Fibroblast of pulmonary artery (primary cell): ENCODE measurements at regions not wholly inside any gene's neighbourhood (a gene's known extent, or its start where the extent isn't known, plus 50 kb on each side); places are given as distances from the start of the nearest gene placed in this dataset.

ENCODE experiments used
- DNase-seq: peaks from one replicate; pipeline ENCODE4 v3.0.0-alpha.2; 2010; ENCODE audit warnings: low read depth
- H3K4me3 ChIP-seq: replicated peaks from 2 replicates; pipeline ENCODE4 v1.5.1; 2011; ENCODE audit warnings: low read depth, mild to moderate bottlenecking, control low read depth, low read length, moderate library complexity
- CTCF ChIP-seq: IDR thresholded peaks from 2 replicates; pipeline ENCODE4 v1.5.1; 2011; ENCODE audit warnings: mild to moderate bottlenecking, control low read depth, low read length, inconsistent platforms; ENCODE audit errors: missing control alignments

GRCh38 chr17:71292006-71292405, 828.8 kb upstream of the SOX9 start:
- TF ChIP-seq CTCF = no peak
- no peak overlapping the region for H3K4me3 ChIP-seq
- no peak for DNase-seq

- H3K4me3 ChIP-seq = no peak overlapping the region
- no peak for TF ChIP-seq CTCF
- DNase-seq = no peak
Measured at GRCh38 chr17:71296005-71296404, 824.8 kb upstream of the SOX9 start.

GRCh38 chr17:71301063-71301462, 819.8 kb upstream of the SOX9 start:
- TF ChIP-seq CTCF = no peak
- no peak for DNase-seq
- H3K4me3 ChIP-seq = no peak overlapping the region

GRCh38 chr17:71302721-71303549, 817.9 kb upstream of the SOX9 start:
- TF ChIP-seq CTCF = no peak
- DNase-seq = no peak
- H3K4me3 ChIP-seq = no peak overlapping the region

- no peak for DNase-seq
- H3K4me3 ChIP-seq = no peak overlapping the region
- no peak for TF ChIP-seq CTCF
Measured at GRCh38 chr17:71304498-71305158, 816.2 kb upstream of the SOX9 start.

- TF ChIP-seq CTCF = no peak
- no peak for DNase-seq
- H3K4me3 ChIP-seq = no peak overlapping the region
Measured at GRCh38 chr17:71313866-71314265, 807.0 kb upstream of the SOX9 start.

GRCh38 chr17:71315568-71315967, 805.3 kb upstream of the SOX9 start:
- TF ChIP-seq CTCF = no peak
- H3K4me3 ChIP-seq = no peak overlapping the region

More at GRCh38 chr17:71315568-71315967, 805.3 kb upstream of the SOX9 start:
- DNase-seq = no peak
